Right renal cortex interstitium (tissue), 3 donors: ENCODE measurements at regions not wholly inside any gene's neighbourhood (a gene's known extent, or its start where the extent isn't known, plus 50 kb on each side); places are given as distances from the start of the nearest gene placed in this dataset.
"Not testable (repeated sequence)": the region's sequence is repeated elsewhere in the genome, so short reads cannot be mapped to it uniquely, and the experiment has no call there.

Experiments
- DNase-seq, 3 donors: peaks; one replicate each; pipeline ENCODE4 v3.0.0-alpha.2; 2013; ENCODE audit warnings: low read depth in 3 of 3, low spot score in 2 of 3

DNA sequence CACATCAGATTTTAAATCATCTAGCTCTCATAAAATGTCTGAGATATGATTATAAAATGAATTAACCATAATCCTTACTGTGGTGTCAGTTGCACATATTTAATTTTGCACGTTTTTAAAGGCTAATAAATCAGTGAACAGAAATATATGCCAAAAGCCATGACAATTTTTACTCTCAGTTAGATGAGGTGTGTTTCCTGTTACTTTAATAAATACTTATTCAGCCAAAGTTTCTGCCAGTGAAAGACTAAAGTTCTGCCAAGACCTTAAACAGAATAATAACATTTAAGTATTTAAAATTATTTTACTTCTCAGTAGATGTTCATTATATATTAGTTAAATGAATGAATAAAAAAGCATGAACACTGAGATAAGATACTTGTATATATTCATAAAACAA is 1150.1 kb downstream of the NAALADL2 start:
- DNase-seq = no peak

DNA sequence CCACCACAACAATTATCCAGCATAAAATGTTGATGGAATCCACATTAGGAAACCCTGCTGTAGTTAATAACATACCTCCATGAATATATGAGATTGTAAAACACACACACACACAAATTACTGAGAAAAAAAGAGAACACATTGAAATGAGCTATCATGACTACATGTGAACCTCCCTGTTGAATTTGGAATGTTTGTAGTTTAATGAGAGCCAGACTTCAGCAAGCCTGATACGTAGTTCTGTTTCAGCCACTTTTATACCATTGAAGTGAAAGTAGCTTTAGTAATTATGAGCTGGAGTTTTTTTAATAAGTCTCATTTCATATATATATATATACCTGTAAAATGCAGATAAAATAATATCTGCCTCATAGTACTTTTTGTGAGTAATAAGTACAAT is 1146.4 kb downstream of the NAALADL2 start:
- no peak for DNase-seq

- DNase-seq = no peak
Measured at GRCh38 chr3:175989161-175989560, 1130.0 kb downstream of the NAALADL2 start.

DNA sequence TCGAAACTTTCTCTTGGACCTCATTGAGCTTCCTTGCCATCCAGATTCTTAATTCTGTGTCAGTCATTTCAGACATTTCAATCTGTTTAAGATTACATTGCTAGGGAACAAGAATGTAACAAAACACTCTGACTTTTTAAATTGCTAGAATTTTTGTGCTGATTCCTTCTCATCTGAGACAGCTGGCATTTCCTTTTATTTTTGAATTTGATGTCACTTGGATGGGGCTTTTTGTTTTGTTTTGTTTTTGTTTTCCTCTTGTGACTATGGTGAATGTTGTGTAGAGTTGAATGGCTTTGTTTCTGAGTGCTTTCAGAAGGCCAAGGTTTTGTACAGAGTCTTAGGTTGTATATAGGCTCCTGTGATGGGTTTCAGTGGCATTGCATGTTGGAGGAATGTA is 1129.3 kb downstream of the NAALADL2 start:
- DNase-seq = no peak

GRCh38 chr3:175985781-175986180 is 1126.6 kb downstream of the NAALADL2 start:
- DNase-seq = no peak

DNA sequence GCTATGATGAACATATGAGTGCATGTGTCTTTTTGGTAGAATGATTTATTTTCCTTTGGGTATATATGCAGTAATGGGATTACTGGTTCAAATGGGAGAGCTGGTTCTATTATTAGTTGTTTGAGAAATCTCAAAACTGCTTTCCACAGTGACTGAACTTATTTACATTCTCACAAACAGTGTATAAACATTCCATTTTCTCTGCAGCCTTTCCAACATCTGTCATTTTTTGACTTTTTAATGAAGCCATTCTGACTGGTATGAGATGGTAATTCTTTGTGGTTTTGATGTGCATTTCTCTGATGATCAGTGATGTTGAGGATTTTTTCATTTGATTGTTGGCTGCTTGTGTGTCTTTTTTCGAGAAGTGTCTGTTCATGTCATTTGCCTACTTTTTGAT is 1124.2 kb downstream of the NAALADL2 start:
- no peak for DNase-seq

DNA sequence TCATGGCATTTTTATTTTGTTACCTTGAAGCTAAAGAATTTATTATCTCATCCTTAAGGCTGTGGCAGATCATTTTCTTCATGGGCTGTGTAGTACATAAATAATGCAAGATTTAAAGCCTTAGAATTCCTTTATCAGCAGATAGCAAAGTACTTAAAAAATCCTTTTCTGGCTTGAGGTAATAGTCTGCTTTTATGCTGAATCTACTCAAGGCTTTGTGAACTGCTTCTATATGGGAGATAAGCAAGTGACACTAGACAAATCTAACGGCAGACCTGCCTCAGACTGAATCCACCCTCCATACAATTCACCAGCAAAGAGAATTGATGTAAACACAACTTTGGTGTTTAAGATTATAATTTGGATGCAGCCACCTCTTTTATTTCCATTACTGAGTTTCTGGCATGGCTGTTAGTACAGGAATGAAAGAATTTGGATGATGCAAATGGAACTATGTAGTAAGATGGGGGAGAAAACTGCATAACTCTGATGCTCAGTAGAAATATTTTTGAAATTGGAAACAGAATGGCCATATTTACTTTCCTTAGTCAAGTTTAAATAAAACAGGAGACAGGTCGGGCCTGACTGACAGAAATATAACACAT is 1121.5 kb downstream of the NAALADL2 start:
- no peak for DNase-seq

GRCh38 chr3:175977968-175978752 is 1119.0 kb downstream of the NAALADL2 start:
- DNase-seq = no peak

GRCh38 chr3:175969456-175969855 is 1110.3 kb downstream of the NAALADL2 start:
- DNase-seq = no peak

- DNase-seq = no peak
Measured at GRCh38 chr3:175965036-175965435, 1105.9 kb downstream of the NAALADL2 start.

GRCh38 chr3:175957427-175957826 is 1098.3 kb downstream of the NAALADL2 start:
- no peak for DNase-seq

DNA sequence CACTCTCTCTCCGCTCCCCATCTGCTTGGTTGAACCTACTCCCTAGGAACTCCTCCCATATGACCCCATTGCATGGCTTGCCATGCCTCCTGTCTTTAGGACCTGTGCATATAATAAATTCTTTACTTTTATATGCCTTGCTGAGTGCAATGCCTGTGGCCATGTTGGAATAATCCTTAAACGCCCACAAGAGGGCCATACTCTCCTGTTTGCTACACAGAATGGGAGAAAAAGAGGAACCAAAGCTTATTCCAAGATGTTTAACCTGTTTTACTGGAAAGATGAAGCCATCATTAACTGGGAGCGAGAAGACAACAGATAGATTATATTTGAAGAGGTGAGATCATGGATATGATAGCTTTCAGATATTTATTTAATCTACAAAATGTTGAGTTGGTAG is 1097.8 kb downstream of the NAALADL2 start:
- DNase-seq = no peak

- no peak for DNase-seq
Measured at GRCh38 chr3:175951047-175951694, 1092.0 kb downstream of the NAALADL2 start.

- no peak for DNase-seq
Measured at GRCh38 chr3:175948041-175948440, 1088.9 kb downstream of the NAALADL2 start.

- DNase-seq = no peak
Measured at GRCh38 chr3:175941352-175941751, 1082.2 kb downstream of the NAALADL2 start.

- DNase-seq = no peak
Measured at GRCh38 chr3:175940881-175941280, 1081.7 kb downstream of the NAALADL2 start.

- DNase-seq = no peak
Measured at GRCh38 chr3:175940243-175940642, 1081.1 kb downstream of the NAALADL2 start.

DNA sequence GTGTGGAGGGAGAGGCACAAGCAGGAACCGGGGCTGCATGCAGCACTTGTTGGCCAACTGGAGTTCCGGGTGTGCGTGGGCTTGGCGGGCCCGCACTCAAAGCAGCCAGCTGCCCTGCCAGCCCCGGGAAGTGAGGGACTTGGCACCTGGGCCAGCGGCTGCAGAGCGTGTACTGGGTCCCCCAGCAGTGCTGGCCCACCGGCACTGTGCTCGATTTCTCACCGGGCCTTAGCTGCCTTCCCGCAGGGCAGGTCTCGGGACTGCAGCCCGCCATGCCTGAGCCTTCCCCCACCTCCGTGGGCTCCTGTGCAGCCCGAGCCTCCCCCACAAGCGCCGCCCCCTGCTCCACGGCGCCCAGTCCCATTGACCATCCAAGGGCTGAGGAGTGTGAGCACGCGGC is 1078.2 kb downstream of the NAALADL2 start:
- not testable (repeated sequence) for DNase-seq

GRCh38 chr3:175932586-175932985 is 1073.5 kb downstream of the NAALADL2 start:
- no peak for DNase-seq

GRCh38 chr3:175919133-175919532 is 1060.0 kb downstream of the NAALADL2 start:
- DNase-seq = no peak

DNA sequence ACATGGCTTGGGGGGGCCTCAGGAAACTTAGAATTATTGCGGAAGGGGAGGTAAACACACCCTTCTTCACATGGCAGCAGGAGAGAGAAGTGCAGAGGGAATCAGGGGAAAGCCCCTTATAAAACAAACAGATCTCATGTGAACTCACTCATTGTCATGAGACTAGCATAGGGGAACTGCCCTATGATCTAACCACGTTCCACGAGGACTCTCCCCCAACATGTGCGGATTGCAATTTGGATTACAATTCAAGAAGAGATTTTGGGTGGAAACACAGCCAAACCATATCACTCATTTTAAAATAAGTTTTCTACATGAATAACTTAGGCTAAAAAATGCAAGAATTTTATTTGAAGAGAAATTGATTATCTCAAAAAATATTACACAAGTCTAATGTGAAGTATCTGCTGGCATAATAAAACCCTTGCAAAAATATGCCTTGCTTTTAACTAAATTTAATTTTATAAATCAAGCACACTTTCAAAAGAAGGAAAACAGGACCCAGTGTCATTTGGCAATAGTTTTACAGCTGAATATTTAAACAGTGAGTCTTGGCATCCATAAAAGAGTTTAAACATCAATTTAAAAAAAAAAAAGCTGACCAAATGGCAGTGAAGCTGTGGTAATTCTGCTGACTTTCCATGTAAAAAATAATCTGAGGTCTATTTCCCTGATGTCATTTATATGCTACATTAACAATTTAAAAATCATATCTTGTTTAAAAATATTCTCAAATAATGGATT is 1057.2 kb downstream of the NAALADL2 start:
- DNase-seq = no peak
